ENCODE measurements at regions not wholly inside any gene's neighbourhood (a gene's known extent, or its start where the extent isn't known, plus 50 kb on each side); places are given as distances from the start of the nearest gene placed in this dataset.

- TF ChIP-seq POLR2A (IDR thresholded peaks at IDR 0.05) (no peak), CTCF (IDR thresholded peaks at IDR 0.05) (no peak)
Measured at GRCh38 chr7:25774675-25775074, 377.3 kb upstream of the NFE2L3 start.
